ENCODE measurements at regions not wholly inside any gene's neighbourhood (a gene's known extent, or its start where the extent isn't known, plus 50 kb on each side); places are given as distances from the start of the nearest gene placed in this dataset.

GRCh38 chr3:40660554-40660953 lies 135.8 kb downstream of the ZNF621 start:
- TF ChIP-seq CTCF (IDR thresholded peaks at IDR 0.05) (no peak), EZH2 (IDR thresholded peaks at IDR 0.05) (no peak)

Data from neural progenitor cell (in vitro differentiated cells).